ENCODE measurements at regions not wholly inside any gene's neighbourhood (a gene's known extent, or its start where the extent isn't known, plus 50 kb on each side); places are given as distances from the start of the nearest gene placed in this dataset.

- no peaks in the 10 kb centered on the region for H3F3A ChIP-seq (ENCODE audit: insufficient read depth)
- H3K27me3 ChIP-seq (ENCODE audit: low read length) = no peaks in the 10 kb centered on the region
- H3K36me3 ChIP-seq (ENCODE audit: low read length) = no peaks in the 10 kb centered on the region
- no peak for TF ChIP-seq EZH2phosphoT487 (conservative IDR thresholded peaks at IDR 0.05; ENCODE audit: low read length)
- TF ChIP-seq CTCF (IDR thresholded peaks at IDR 0.05; ENCODE audit: insufficient read depth, low read length, poor library complexity, severe bottlenecking) = no peak
- no peaks in the 10 kb centered on the region for H3K9me3 ChIP-seq (ENCODE audit: insufficient read depth, low read length)
- no peak overlapping the region for H2AFZ ChIP-seq (ENCODE audit: low read depth, low read length, severe bottlenecking)
- H4K20me1 ChIP-seq (ENCODE audit: low read depth, low read length) = no peaks in the 10 kb centered on the region
- H3K9ac ChIP-seq (ENCODE audit: low read length) = no peak overlapping the region
- no peak overlapping the region for H3K4me3 ChIP-seq (ENCODE audit: insufficient read depth, low read length, poor library complexity, severe bottlenecking)
- no peak overlapping the region for H3K27ac ChIP-seq (ENCODE audit: low read depth, low read length)
- H3K9me2 ChIP-seq (replicated peaks; ENCODE audit: insufficient read depth, low read length) = no peaks in the 10 kb centered on the region
- no peaks in the 10 kb centered on the region for H3K79me2 ChIP-seq (ENCODE audit: insufficient read depth, low read length)
- H3K4me2 ChIP-seq (ENCODE audit: low read depth, low read length, poor library complexity, severe bottlenecking) = no peak overlapping the region
Measured at GRCh38 chr4:111871802-111872201, 273.5 kb upstream of the FAM241A start.

GRCh38 chr4:111873801-111874200, 271.5 kb upstream of the FAM241A start:
- Histone ChIP-seq H3K27me3 (ENCODE audit: low read length) (no peaks in the 10 kb centered on the region), H3K9me2 (replicated peaks; ENCODE audit: insufficient read depth, low read length) (no peaks in the 10 kb centered on the region), H3F3A (ENCODE audit: insufficient read depth) (no peaks in the 10 kb centered on the region), H3K36me3 (ENCODE audit: low read length) (no peaks in the 10 kb centered on the region), H3K4me2 (ENCODE audit: low read depth, low read length, poor library complexity, severe bottlenecking) (no peak overlapping the region), H3K27ac (ENCODE audit: low read depth, low read length) (no peak overlapping the region), H2AFZ (ENCODE audit: low read depth, low read length, severe bottlenecking) (no peak overlapping the region), H3K4me3 (ENCODE audit: insufficient read depth, low read length, poor library complexity, severe bottlenecking) (no peak overlapping the region), H4K20me1 (ENCODE audit: low read depth, low read length) (no peaks in the 10 kb centered on the region), H3K9ac (ENCODE audit: low read length) (no peak overlapping the region), H3K9me3 (ENCODE audit: insufficient read depth, low read length) (no peaks in the 10 kb centered on the region), H3K79me2 (ENCODE audit: insufficient read depth, low read length) (no peaks in the 10 kb centered on the region)
- TF ChIP-seq CTCF (IDR thresholded peaks at IDR 0.05; ENCODE audit: insufficient read depth, low read length, poor library complexity, severe bottlenecking) = no peak
- TF ChIP-seq EZH2phosphoT487 (conservative IDR thresholded peaks at IDR 0.05; ENCODE audit: low read length) = no peak

GRCh38 chr4:111879539-111879938, 265.7 kb upstream of the FAM241A start:
- H3F3A ChIP-seq (ENCODE audit: insufficient read depth) = no peaks in the 10 kb centered on the region
- no peaks in the 10 kb centered on the region for H3K79me2 ChIP-seq (ENCODE audit: insufficient read depth, low read length)
- H3K9me2 ChIP-seq (replicated peaks; ENCODE audit: insufficient read depth, low read length) = no peaks in the 10 kb centered on the region
- H3K9me3 ChIP-seq (ENCODE audit: insufficient read depth, low read length) = no peaks in the 10 kb centered on the region
- H2AFZ ChIP-seq (ENCODE audit: low read depth, low read length, severe bottlenecking) = no peak overlapping the region
- TF ChIP-seq CTCF (IDR thresholded peaks at IDR 0.05; ENCODE audit: insufficient read depth, low read length, poor library complexity, severe bottlenecking) (no peak), EZH2phosphoT487 (conservative IDR thresholded peaks at IDR 0.05; ENCODE audit: low read length) (no peak)
- H3K36me3 ChIP-seq (ENCODE audit: low read length) = no peaks in the 10 kb centered on the region
- H3K27ac ChIP-seq (ENCODE audit: low read depth, low read length) = no peak overlapping the region
- H3K4me2 ChIP-seq (ENCODE audit: low read depth, low read length, poor library complexity, severe bottlenecking) = no peak overlapping the region
- H4K20me1 ChIP-seq (ENCODE audit: low read depth, low read length) = no peaks in the 10 kb centered on the region
- no peak overlapping the region for H3K9ac ChIP-seq (ENCODE audit: low read length)
- no peak overlapping the region for H3K4me3 ChIP-seq (ENCODE audit: insufficient read depth, low read length, poor library complexity, severe bottlenecking)
- no peaks in the 10 kb centered on the region for H3K27me3 ChIP-seq (ENCODE audit: low read length)
